ENCODE measurements at regions not wholly inside any gene's neighbourhood (a gene's known extent, or its start where the extent isn't known, plus 50 kb on each side); places are given as distances from the start of the nearest gene placed in this dataset.
"Not testable (repeated sequence)": the region's sequence is repeated elsewhere in the genome, so short reads cannot be mapped to it uniquely, and the experiment has no call there.

DNA sequence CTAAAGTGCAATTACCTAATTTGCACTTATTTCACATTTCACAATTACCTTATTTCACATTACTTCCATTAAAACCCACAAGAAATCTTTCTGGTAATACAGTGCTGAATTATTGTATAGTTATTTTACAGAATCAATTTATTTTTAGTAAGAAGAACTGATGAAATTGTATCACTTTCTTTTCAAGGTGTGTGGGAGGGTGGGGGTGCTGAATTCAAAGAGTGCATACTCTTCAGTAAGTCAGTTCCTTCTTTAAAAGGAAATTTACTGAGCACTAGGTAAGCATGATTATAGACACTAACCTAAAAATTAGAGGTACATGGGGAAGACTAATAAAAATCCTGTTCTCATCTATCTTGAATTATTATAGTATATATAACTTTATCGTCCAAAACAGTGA, 731.6 kb upstream of the ADGRL4 start:
- no peak for DNase-seq (ENCODE audit: low spot score)
- intact Hi-C loops (cut with DNase I), result no loop called here

- intact Hi-C loops (cut with DNase I), result no loop called here
- no peak for DNase-seq (ENCODE audit: low spot score)
Measured at GRCh38 chr1:79737193-79737592, 730.7 kb upstream of the ADGRL4 start.

DNA sequence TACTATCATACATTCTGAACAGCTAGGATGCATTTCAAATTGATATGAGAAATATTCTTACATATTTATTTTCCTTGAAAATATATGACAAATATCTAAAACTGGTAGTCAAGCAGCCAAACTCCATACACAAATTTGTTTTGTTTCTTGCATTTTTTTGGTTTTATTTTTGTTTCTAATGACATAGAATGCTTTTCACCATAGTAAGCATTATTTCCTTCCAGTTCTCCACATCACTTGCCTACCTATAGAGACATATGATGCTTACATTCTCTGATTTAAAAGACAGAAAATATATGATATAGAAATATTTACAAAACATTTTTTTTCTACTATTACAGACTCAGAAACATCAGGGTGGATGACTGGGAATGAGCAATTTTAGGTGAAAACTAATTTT, 726.4 kb upstream of the ADGRL4 start:
- no peak for DNase-seq (ENCODE audit: low spot score)
- intact Hi-C loops (cut with DNase I), result no loop called here

DNA sequence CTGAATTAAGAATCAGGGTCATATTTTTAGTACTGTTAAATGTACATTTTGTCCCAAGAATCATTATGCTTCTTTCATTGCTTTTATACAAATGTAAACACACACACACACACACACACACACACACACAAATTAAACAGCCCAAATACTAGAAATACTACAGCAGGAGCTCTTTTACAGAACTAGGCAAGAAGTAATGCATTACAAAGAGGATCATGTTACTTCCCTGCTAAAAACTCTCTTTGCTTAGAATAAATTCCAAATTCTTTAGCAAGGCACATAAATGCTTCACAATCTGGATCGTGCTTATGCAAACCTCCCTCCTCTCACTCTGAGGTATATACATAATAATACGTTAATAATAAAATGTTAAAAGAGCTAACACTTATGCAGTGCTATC, 720.4 kb upstream of the ADGRL4 start:
- intact Hi-C loops (cut with DNase I), result no loop called here
- DNase-seq (ENCODE audit: low spot score), result no peak

DNA sequence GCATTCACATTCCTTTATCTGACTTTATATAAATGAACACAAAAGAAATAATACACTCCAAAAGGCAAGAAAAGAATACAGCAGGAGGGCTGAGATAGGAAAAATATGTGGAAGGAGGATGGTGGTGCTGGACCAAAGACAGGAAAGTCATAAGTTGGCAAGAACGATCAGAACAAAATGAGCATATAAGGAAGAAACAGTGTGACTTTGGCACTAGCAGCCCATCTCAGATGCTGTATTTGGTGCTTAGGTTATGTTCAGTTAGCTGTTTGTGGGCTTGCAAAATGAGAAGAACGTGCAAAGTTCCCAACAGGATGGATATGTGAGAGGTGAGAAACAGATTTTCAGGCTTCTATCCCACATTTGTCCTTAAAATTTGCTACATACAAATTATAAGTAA, 719.8 kb upstream of the ADGRL4 start:
- intact Hi-C loops (cut with DNase I), result no loop called here
- no peak for DNase-seq (ENCODE audit: low spot score)

- intact Hi-C loops (cut with DNase I), result no loop called here
- no peak for DNase-seq (ENCODE audit: low spot score)
Measured at GRCh38 chr1:79716447-79716846, 709.9 kb upstream of the ADGRL4 start.

GRCh38 chr1:79714664-79715063, 708.1 kb upstream of the ADGRL4 start:
- DNase-seq (ENCODE audit: low spot score), result no peak
- intact Hi-C loops (cut with DNase I), result no loop called here

GRCh38 chr1:79711001-79711431, 704.5 kb upstream of the ADGRL4 start:
- no peak for DNase-seq (ENCODE audit: low spot score)
- intact Hi-C loops (cut with DNase I), result no loop called here

DNA sequence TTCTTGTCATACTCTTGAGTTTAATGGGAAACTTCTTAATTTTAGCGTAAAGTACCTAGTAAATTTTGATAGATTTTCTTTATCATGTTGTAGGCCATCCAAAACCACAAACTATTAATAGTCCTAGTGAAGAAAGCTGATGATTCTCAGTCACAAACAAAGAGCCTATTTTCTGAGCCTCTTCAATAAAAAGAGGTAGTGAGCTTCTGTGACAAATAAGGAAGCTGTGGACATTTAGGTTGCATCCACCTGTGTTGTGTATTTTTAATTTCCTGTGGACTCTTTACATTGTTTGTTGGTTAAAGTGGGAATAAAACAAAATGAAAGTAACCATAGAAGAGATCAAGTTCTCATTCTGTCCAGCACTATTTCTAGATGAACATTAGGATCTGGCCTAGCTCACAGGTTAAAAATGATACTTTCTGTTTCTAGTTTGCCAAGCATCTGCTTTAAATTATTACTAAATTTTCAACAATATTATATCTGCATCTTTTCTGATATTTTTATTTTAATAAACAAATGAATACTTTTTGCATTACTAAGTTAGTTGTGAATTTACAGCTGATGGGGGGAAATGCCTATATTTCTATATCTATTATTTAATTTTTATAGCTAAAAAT, 702.2 kb upstream of the ADGRL4 start:
- intact Hi-C loops (cut with DNase I), result no loop called here

GRCh38 chr1:79705218-79705617, 698.7 kb upstream of the ADGRL4 start:
- no peak for DNase-seq (ENCODE audit: low spot score)
- intact Hi-C loops (cut with DNase I), result no loop called here

More for the DNA sequence above, 702.2 kb upstream of the ADGRL4 start:
- DNase-seq (ENCODE audit: low spot score), result no peak

GRCh38 chr1:79704067-79704466, 697.5 kb upstream of the ADGRL4 start:
- no peak for DNase-seq (ENCODE audit: low spot score)
- intact Hi-C loops (cut with DNase I), result no loop called here

DNA sequence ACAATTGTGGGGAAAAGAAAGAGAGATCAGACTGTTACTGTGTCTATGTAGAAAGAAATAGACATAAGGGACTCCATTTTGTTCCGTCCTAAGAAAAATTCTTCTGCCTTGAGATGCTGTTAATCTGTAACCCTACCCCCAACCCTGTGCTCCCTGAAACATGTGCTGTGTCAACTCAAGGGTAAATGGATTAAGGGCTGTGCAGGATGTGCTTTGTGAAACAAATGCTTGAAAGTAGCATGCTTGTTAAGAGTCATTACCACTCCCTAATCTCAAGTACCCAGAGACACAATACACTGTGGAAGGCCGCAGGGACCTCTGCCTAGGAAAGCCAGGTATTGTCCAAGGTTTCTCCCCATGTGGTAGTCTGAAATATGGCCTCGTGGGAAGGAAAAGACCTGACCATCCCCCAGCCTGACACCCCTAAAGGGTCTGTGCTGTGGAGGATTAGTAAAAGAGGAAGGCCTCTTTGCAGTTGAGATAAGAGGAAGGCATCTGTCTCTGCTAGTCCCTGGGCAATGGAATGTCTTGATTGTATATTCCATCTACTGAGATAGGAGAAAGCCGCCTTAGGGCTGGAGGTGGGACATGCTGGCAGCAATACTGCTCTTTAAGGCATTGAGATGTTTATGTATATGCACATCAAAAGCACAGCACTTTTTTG, 695.9 kb upstream of the ADGRL4 start:
- intact Hi-C loops (cut with DNase I); DNase-seq (ENCODE audit: low spot score): not testable (repeated sequence)

- no peak for DNase-seq (ENCODE audit: low spot score)
- intact Hi-C loops (cut with DNase I), result no loop called here
Measured at GRCh38 chr1:79695138-79695537, 688.6 kb upstream of the ADGRL4 start.

- intact Hi-C loops (cut with DNase I), result no loop called here
- DNase-seq (ENCODE audit: low spot score), result no peak
Measured at GRCh38 chr1:79694241-79694640, 687.7 kb upstream of the ADGRL4 start.

GRCh38 chr1:79693441-79694114, 687.0 kb upstream of the ADGRL4 start:
- intact Hi-C loops (cut with DNase I), result no loop called here
- DNase-seq (ENCODE audit: low spot score), result no peak

DNA sequence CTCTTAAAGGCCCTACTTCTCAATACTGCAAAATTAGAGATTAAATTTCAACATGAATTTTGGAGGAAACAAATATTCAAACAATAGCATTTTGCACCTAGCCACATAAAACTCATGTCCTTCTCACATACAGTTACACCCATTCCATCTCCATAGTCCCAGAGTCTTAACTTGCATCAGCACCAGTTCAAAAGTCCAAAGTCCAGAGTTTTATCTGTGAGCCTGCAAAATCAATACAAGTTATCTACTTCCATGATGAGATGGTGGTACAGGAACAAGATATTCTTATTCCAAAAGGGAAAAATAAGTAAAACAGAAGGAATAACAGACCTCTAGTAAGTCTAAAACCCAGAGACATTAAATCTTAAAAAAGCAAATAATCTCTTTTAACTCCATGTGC, 686.0 kb upstream of the ADGRL4 start:
- intact Hi-C loops (cut with DNase I), result no loop called here
- no peak for DNase-seq (ENCODE audit: low spot score)

GRCh38 chr1:79688932-79689331, 682.4 kb upstream of the ADGRL4 start:
- intact Hi-C loops (cut with DNase I), result no loop called here

DNA sequence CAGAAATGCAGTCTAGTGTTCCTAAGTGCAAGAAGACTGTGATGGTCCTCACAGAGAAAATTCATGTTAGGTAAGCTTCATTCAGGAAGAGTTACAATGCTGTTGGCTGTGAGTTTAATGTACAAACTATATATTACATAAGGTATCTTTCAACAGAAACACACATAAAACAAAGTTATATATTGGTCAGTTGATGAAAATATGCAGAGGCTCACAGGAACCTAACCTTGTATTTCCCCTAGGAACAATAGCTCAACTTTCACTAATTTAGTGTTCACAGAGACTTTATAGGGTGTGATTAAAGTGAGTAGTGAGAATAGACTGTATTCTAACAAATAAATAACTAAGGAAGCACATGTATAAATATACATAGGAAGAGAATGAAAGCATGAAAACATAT, 676.9 kb upstream of the ADGRL4 start:
- intact Hi-C loops (cut with DNase I), result no loop called here

More at GRCh38 chr1:79688932-79689331, 682.4 kb upstream of the ADGRL4 start:
- no peak for DNase-seq (ENCODE audit: low spot score)

DNA sequence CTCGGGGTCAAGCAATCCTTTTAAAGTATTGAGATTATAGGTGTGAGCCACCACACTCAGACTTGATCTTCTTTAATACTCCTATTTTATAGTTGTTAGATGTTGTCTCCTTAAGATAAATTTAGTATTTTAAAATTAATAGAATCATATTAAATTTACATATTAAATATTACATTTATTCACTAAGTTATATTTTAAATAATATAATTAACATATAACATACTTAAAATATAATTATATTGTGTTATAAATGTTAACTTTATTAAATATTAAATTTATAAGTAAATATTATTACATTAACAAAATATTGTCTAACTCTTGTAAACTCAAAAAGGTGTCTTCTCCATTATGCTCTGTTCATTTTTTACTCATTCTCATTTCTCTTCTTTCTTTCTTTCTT, 675.9 kb upstream of the ADGRL4 start:
- intact Hi-C loops (cut with DNase I), result no loop called here

More for the DNA sequence above, 676.9 kb upstream of the ADGRL4 start:
- no peak for DNase-seq (ENCODE audit: low spot score)

DNA sequence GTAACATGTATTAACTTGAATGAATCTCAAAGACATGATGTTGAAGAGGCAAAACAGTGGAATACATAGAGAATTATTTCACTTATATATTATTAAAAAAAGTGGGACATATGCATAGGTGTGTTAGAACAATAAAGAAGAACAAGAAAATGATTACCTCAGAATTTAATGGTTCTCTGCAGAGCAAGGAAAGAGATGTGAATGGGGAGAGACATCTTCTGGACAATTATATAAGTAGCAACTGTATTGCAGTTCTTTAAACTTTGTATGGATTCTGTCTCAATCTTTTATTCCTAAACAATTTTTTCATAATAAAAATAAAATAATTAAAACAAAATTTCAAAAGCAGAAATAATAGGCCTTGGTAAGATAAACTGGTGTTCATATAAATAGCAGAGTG, 674.9 kb upstream of the ADGRL4 start:
- no peak for DNase-seq (ENCODE audit: low spot score)
- intact Hi-C loops (cut with DNase I), result no loop called here

More for the DNA sequence above, 675.9 kb upstream of the ADGRL4 start:
- no peak for DNase-seq (ENCODE audit: low spot score)

DNA sequence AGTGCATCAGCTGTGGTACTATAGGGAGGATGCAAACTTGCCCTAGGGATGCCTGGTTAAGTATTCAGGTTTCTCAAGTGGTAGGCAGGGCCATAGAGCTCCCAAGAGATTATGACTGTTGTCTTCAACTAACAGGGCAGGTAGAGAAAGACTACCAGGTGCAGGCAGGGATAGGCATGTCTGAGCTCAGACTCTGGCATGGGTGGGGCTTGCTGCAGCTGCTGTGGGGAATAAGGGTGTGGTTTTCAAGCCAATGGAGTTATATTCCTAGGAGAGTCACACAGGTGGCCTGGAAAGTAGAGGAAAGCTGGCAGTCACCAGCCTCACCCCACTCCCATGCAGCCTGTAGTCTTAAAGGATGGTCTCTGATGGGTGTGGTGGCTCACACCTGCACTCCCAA, 673.4 kb upstream of the ADGRL4 start:
- no peak for DNase-seq (ENCODE audit: low spot score)
- intact Hi-C loops (cut with DNase I), result no loop called here
